ENCODE measurements at regions not wholly inside any gene's neighbourhood (a gene's known extent, or its start where the extent isn't known, plus 50 kb on each side); places are given as distances from the start of the nearest gene placed in this dataset.

DNA sequence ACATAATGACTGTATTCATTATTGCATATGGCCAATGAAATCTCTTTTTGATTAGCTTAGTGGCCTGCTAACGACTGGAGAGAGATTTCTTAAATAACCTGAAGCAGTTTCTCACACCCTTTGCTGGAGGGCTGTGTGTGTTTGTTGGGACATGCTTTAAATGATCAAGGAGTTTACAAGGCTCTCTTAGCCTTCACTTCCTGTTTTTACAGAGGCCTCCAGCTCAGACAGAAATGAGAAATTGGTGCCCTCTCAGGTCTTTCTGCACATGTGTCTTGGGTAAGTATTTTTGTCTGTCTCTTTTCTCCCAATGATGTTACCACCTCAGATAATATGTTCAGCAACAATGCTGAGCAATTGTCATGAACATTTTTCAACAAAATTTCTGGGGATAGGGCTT, 884.4 kb upstream of the CNTN5 start:
- Mint-ChIP-seq H3K36me3 (no peaks in the 10 kb centered on the region), H3K9me3 (peaks cover 3 to 11% of the 10 kb centered on the region in 2 donors), H3K27ac (no peak overlapping the region)
- no peak for ATAC-seq
- DNase-seq (ENCODE audit: low spot score in 2 of 2) = no peak

DNA sequence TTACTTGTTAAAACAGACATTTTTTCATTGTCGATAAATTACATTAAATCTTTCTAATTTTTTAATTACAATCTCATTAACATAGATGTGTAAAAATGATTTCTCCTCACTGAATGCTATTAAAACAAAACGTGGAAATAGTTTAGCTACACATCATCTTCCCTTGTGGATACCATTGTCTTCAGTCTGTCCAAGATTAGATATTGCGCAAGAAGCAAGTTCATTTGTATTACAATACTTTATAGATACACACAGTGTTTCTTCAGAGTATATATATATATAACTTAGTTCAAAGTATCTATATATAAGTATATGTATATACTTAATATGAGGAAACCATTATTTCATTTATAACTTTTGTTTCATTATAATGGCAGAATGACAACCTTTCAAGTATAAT, 883.3 kb upstream of the CNTN5 start:
- H3K27ac Mint-ChIP-seq = no peak overlapping the region
- ATAC-seq (no peak), DNase-seq (ENCODE audit: low spot score in 2 of 2) (no peak)
- H3K9me3 Mint-ChIP-seq = peaks cover 3 to 6% of the 10 kb centered on the region in 2 donors
- no peaks in the 10 kb centered on the region for H3K36me3 Mint-ChIP-seq

DNA sequence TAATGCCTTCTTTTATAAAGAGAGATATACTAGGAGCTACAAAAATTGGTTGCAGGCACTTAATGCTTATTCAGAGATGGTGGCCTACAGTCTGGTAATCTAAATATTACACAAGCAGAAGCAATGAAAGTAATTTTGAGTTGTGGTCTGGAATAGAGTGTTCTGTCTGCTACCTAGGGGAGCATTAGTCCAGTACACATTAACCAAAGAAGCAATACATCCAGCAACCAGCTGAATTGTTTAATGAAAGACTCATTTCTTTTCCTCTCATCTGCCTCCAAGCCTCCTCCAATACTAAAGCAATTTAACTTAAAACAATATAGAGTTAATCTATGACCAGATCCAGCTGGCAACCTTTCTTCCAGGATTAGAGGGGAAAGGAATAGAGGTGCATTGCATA, 877.1 kb upstream of the CNTN5 start:
- DNase-seq (ENCODE audit: low spot score in 2 of 2) = no peak
- no peak for ATAC-seq
- no peaks in the 10 kb centered on the region for H3K36me3 Mint-ChIP-seq
- peaks cover 6 to 7% of the 10 kb centered on the region in 2 donors for H3K9me3 Mint-ChIP-seq
- H3K27ac Mint-ChIP-seq = no peak overlapping the region

DNA sequence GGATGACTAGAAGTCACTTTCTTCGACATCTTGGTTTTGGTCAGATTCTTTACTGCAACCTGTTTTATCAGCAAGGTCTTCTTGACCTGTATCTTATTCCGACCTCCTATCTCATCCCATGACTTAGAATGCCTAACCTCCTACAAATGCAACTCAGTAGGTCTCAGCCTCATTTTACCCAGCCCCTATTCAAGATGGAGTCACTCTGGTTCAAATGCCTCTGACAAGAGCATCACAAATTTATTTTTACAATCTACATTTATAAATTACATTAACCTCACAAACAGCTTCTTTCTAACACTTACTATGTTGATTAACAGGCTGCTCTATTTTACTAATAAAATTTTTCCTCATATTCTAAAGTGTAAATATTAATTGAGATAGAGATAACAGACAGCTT, 867.0 kb upstream of the CNTN5 start:
- ATAC-seq = no peak
- peaks cover 15 to 25% of the 10 kb centered on the region in 2 donors for H3K9me3 Mint-ChIP-seq
- H3K36me3 Mint-ChIP-seq = peaks cover 0 to 6% of the 10 kb centered on the region in 2 donors
- no peak overlapping the region for H3K27ac Mint-ChIP-seq
- DNase-seq (ENCODE audit: low spot score in 2 of 2) = no peak

DNA sequence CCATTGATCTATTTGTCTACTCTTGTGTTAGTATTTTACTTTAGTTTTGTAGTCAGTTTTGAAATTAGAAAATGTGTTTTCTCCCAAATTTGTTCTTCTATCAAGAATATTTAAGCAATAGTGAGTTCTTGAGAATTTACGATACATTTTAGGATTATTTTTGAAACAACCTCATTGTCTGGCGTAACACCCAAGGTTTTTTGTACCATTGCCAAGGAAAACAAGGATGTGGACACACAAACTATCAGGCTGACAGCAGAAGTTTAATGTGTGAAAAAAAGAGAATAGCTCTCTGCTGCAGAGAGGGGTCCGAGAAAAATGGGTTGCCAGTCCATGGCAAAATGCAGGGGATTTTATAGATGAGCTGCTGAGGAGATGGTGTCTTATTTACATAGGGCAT, 865.1 kb upstream of the CNTN5 start:
- peaks cover 15 to 23% of the 10 kb centered on the region in 2 donors for H3K9me3 Mint-ChIP-seq
- DNase-seq (ENCODE audit: low spot score in 2 of 2) = no peak
- no peaks in the 10 kb centered on the region for H3K36me3 Mint-ChIP-seq
- ATAC-seq = no peak
- no peak overlapping the region for H3K27ac Mint-ChIP-seq

DNA sequence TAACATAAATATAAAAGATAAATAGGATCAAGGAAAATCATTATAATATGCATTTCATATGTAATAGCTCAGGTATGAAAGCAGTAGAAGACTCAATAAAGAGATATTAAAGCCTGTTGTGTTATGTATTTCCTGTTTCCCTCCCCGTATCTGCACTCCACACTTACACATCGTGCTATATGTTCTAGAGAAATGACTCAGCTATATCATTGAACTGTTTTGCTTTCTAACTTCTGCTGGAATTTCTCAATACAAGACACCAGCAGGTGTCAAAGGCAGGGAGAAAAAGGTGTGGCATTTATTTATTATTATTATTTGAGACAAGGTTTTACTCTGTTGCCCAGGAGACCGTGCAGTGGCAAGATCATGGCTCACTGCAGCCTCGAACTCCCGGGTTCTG, 842.8 kb upstream of the CNTN5 start:
- ATAC-seq = no peak
- Mint-ChIP-seq H3K27ac (no peak overlapping the region), H3K9me3 (peaks cover 14 to 20% of the 10 kb centered on the region in 2 donors), H3K36me3 (no peaks in the 10 kb centered on the region)
- no peak for DNase-seq (ENCODE audit: low spot score in 2 of 2)

DNA sequence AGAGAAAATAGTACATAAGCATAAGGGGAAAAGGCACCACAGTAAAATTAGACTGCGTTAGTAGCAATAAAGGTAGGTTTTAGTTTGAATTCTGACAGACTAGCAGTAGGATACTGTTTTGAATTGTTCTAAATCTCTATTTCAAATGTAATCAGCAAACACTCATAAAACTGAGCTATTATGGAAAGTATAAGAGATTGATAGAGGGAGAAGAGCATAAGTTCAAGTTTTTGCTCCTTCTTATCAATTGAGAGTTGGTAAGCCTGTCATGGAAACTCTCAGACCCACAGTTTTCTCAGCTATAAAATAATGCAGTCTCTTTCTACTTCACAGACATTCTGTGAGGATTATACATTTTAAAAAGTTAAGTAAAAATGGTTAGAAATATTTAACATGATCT, 840.2 kb upstream of the CNTN5 start:
- ATAC-seq (no peak), DNase-seq (ENCODE audit: low spot score in 2 of 2) (no peak)
- Mint-ChIP-seq H3K27ac (no peak overlapping the region), H3K9me3 (peaks cover 9% of the 10 kb centered on the region in 2 donors), H3K36me3 (no peaks in the 10 kb centered on the region)

DNA sequence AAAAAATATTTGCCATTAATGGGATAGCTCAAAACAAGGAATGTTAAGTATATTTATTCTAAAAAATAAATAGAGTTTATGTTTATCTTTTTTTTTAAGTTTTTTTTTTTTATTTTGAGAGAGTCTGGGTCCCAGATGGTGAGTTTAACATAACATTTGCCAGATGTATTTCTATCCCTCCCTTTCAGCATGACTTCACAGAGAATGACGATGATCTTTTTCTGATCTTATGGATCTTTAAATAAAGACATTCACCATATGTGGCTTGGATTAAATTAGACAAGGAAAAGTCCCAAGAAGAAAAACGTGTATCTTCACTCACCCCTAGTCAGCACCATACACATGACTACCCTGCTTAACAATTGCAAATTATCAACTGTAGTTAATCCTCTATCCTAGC, 839.8 kb upstream of the CNTN5 start:
- no peak for DNase-seq (ENCODE audit: low spot score in 2 of 2)
- H3K36me3 Mint-ChIP-seq = no peaks in the 10 kb centered on the region
- H3K9me3 Mint-ChIP-seq = peaks cover 5 to 6% of the 10 kb centered on the region in 2 donors
- H3K27ac Mint-ChIP-seq = no peak overlapping the region
- no peak for ATAC-seq

DNA sequence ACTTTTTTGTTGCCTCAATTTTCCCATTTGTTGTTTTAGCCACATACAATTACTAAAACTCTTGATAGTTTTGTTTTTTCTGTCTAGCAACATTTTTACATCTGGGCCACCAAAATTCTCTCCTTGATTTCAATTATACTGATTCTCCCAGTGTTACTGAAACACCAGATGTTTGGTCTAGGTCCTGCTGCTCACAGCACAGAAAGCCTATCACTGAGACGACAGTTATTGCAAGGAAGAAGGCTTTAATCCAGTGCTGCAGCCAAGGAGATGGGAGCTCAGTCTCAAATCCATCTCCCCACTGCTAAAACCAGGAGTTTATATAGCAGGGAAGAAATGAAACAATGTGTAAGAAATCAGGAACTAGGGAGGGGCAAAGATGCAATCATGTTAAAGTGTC, 837.7 kb upstream of the CNTN5 start:
- ATAC-seq = no peak
- Mint-ChIP-seq H3K27ac (no peak overlapping the region), H3K9me3 (peaks cover 5% of the 10 kb centered on the region in 2 donors), H3K36me3 (no peaks in the 10 kb centered on the region)
- DNase-seq (ENCODE audit: low spot score in 2 of 2) = no peak

DNA sequence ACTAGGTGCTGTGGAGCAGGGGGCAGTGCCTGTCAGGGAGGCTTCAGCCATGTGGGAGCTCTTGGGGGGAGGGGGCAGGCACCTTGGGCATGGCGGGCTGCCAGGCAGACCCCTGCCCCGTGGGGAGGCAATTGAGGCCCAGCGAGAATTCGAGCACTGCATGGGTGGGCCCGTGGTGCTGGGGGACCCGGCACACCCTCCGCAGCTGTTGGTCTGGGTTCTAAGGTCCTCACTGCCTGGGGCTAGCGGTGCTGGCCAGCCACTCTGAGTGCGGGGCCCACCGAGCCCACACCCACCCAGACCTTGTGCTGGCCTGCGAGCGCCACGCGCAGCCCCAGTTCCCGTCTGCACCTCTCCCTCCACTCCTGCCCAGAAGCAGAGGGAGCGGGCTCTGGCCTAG, 835.5 kb upstream of the CNTN5 start:
- Mint-ChIP-seq H3K36me3 (no peaks in the 10 kb centered on the region), H3K27ac (no peak overlapping the region), H3K9me3 (peaks cover 5% of the 10 kb centered on the region in 2 donors)
- no peak for DNase-seq (ENCODE audit: low spot score in 2 of 2)
- ATAC-seq = no peak

DNA sequence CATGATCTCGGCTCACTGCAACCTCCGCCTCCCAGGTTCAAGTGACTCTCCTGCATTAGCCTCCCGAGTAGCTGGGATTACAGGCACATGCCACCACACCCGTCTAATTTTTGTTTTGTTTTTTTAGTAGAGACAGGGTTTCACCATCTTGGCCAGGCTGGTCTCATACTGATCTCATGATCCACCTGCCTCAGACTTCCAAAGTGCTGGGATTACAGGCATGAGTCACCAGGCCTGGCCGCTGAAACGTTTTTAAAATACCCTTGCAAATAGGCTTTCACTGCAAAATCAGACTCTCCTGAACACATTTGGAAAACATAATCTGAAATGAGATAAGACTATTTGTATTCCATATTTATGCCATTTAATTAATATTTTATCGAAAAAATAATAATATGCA, 826.1 kb upstream of the CNTN5 start:
- Mint-ChIP-seq H3K9me3 (no peaks in the 10 kb centered on the region), H3K27ac (no peak overlapping the region), H3K36me3 (no peaks in the 10 kb centered on the region)
- DNase-seq (ENCODE audit: low spot score in 2 of 2) = no peak
- no peak for ATAC-seq

DNA sequence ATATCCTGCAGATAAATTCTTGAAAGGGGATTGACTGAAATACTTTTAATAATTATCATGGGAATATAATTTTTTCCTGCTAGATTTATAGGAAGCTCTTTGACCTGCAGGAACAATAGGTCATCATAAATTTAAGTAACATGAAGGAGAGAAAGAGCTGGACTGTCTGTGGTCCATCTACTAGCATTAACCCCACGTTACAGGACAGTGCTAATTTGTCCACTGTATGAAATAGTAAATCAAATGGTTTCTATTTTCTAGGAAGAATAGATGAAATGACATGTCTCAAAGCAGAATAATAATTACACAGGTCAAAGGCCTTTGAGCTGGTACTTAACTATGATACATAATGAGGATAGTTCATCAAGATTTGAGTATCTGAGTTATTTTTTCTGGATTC, 825.4 kb upstream of the CNTN5 start:
- ATAC-seq (no peak), DNase-seq (ENCODE audit: low spot score in 2 of 2) (no peak)
- no peaks in the 10 kb centered on the region for H3K9me3 Mint-ChIP-seq
- no peaks in the 10 kb centered on the region for H3K36me3 Mint-ChIP-seq
- no peak overlapping the region for H3K27ac Mint-ChIP-seq

DNA sequence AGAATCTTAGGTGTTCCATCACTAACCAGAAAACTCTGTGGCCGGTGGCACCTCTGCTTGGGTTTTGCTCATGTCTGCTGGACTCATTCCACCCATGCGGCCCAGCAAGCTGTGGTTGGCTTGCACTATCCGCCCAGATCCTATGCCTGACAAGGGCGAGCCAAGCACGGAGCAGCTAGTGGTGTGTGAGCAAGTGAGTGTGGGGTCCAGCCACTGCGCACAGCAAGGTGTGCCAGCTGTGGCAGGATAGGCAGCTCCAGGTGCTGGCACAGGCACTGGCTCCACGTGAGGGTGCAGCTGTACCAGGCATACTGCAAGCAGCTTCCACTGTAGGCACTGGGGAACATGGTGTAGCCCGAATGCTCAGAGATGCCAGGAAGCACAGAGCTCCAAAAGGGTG, 813.7 kb upstream of the CNTN5 start:
- no peak overlapping the region for H3K27ac Mint-ChIP-seq
- H3K9me3 Mint-ChIP-seq = peaks cover 0 to 10% of the 10 kb centered on the region in 2 donors
- H3K36me3 Mint-ChIP-seq = no peaks in the 10 kb centered on the region
- DNase-seq (ENCODE audit: low spot score in 2 of 2) = no peak
- ATAC-seq = no peak

DNA sequence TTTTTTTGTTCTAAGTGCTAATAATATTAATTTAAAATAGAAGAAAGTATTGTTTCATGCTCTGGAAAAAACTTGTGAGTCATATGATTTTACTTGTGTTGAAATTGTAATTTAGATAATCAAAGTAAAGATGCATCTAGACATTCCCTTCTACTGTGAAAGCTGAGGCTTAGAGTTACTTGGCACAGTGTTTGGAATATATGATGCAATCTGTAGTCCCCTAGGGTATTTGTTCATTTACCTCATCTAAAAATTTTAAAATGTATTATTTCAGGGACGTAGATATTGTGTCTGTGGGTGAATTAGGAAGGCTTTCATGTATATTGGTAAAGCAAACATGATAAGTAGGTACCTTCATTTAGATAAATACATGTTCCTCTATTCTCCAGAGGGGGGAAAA, 793.5 kb upstream of the CNTN5 start:
- DNase-seq (ENCODE audit: low spot score in 2 of 2) (no peak), ATAC-seq (no peak)
- no peaks in the 10 kb centered on the region for H3K36me3 Mint-ChIP-seq
- H3K27ac Mint-ChIP-seq = no peak overlapping the region
- H3K9me3 Mint-ChIP-seq = peaks cover 3 to 4% of the 10 kb centered on the region in 2 donors

DNA sequence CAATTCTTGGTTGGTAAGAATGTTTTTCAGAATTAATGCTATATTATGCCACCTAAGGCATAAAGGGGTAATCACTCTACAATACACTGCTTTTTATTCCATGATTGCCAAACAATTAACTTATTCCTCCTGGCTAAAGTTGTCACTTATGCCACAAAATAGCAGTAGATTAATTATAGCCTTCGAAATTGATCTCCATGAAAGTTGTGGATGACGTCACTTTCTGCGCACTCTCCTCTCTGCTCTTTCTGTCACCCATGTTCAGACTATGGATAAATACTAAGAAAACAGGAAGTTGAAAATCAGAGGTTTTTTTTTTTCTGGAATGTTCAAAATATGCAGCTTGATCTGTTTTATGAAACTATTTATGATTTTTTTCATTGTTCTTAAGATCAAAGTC, 790.1 kb upstream of the CNTN5 start:
- DNase-seq (ENCODE audit: low spot score in 2 of 2) (no peak), ATAC-seq (no peak)
- no peaks in the 10 kb centered on the region for H3K36me3 Mint-ChIP-seq
- no peak overlapping the region for H3K27ac Mint-ChIP-seq
- H3K9me3 Mint-ChIP-seq = peaks cover 3 to 4% of the 10 kb centered on the region in 2 donors

DNA sequence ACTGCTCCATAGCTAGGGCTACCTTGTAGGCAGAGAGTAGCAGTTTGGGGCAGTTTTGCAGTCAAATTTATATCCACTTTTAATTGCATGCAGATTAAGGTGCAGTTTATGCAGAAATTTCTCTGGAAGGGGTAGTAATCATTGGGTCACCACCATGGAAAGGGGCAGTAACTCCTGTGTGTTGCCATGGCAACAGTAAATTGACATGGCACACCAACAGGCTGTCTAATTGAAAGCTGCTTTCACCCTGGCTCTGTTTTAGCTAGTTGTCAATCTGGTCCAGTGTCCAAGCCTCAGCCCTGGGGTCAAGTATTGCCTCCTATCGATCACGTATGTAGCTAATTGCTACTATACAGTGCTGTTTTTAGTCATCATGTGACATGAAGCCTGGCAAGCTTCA, 786.1 kb upstream of the CNTN5 start:
- H3K36me3 Mint-ChIP-seq = no peaks in the 10 kb centered on the region
- no peak for DNase-seq (ENCODE audit: low spot score in 2 of 2)
- ATAC-seq = no peak
- H3K9me3 Mint-ChIP-seq = peaks cover 6 to 8% of the 10 kb centered on the region in 2 donors
- no peak overlapping the region for H3K27ac Mint-ChIP-seq

DNA sequence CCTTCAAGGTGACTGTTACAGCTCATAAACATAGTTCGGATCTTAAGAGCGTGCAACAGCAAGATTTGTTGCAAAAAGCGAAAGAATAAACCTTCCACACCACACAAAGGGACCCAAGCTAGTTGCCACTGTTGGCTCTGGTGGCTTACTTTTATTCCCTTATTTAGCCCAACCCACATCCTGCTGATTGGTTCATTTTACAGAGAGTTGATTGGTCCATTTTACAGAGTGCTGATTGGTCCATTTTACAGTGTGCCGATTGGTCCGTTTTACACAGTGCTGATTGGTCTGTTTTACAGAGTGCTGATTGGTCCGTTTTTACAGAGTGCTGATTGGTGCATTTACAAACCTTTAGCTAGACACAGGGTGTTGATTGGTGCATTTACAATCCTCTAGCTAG, 776.9 kb upstream of the CNTN5 start:
- Mint-ChIP-seq H3K27ac (no peak overlapping the region), H3K36me3 (no peaks in the 10 kb centered on the region), H3K9me3 (peaks cover 23 to 25% of the 10 kb centered on the region in 2 donors)
- DNase-seq (ENCODE audit: low spot score in 2 of 2) (no peak), ATAC-seq (no peak)

DNA sequence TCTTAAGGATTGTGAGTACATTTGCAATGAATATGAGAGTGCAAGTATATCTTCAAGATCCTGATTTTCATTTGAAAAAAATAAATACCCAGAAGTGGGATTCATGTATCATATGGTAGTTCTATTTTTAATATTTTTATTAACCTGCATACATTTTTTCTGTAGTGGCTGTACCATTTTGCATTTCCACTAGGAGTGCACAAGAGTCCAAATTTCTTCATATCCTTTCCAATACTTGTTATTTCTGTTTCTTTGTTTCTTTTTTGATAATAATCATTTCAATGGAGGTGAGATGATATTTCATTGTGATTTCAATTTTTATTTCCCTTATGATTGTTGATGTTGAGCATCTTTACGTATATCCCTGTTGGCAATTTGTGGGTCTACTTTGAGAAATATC, 759.8 kb upstream of the CNTN5 start:
- Mint-ChIP-seq H3K9me3 (peaks cover 11 to 12% of the 10 kb centered on the region in 2 donors), H3K27ac (no peak overlapping the region), H3K36me3 (peaks cover 0 to 4% of the 10 kb centered on the region in 2 donors)
- DNase-seq (ENCODE audit: low spot score in 2 of 2) (no peak), ATAC-seq (no peak)

DNA sequence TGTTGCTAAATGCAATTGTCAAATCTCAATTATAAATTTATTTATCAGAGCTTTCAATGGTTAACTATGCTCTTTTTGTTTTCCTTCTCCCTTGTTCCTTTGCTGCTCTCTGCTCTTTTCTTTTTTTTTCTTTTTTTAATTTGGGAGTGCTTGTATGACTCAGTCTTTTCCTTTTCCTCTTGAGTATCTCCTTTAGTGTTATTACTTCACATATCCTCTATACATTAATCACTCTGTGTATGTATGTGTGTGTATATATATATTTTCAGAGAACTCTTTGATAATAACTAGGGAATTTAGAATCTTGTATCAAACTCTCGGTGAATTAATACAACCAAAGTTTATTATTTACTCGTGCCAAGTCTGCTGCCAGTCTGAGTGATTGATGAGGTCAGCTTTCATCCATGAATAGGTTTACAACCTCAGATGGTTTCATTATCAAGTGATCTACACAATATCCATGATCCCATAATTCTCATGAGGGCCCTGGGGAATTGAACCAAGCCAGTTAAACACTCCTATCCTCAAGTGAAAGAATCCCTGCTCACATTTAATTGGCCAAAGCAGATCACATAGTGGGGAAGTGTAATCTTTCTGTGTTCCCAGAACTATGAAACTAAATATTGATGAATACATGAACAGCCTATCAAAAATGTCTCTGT, 743.4 kb upstream of the CNTN5 start:
- DNase-seq (ENCODE audit: low spot score in 2 of 2) (no peak), ATAC-seq (no peak)
- peaks cover 0 to 10% of the 10 kb centered on the region in 2 donors for H3K9me3 Mint-ChIP-seq
- no peak overlapping the region for H3K27ac Mint-ChIP-seq
- no peaks in the 10 kb centered on the region for H3K36me3 Mint-ChIP-seq
